GM21390 (cell line): ENCODE measurements at regions not wholly inside any gene's neighbourhood (a gene's known extent, or its start where the extent isn't known, plus 50 kb on each side); places are given as distances from the start of the nearest gene placed in this dataset.

Source experiments
- ATAC-seq: cut with Tn5 transposase; IDR thresholded peaks from one replicate; pipeline ENCODE4 v1.9.1; 2021; ENCODE audit not compliant: unreplicated experiment

DNA sequence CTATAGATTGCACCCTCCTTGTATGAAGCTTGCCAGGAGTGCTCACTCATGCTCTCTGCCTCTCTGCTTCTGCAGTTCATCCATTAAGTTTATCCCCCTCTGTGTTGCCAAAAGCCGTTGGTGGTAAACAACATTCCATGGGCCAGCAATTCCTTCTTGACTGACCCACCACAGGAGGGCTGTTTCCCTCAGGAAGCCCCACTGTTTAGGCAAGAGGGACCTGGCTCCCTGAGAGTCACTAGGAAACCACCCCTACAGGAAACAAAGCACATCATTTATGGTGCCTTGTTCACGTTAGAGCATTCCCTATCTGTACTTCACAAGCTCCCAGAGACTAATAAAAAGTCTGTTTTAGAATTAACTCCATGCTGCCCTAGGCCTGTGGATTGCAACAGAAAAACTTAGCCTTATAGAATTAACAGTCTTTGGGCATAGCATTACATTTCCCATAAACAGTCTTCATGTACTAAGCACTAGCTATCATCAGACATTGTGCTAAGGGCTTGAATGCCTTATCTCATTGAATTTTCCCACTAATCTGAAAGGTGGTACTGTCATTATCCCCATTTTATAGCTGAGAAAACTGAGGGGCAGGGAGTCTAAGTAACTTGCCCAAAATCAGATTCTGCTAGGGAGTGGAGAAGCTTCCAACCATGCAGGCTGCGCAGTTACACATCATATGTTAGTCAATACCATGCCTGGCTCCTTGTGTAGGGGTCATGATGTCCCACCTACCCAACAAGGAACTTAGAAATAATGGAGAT, 149.9 kb downstream of the SHQ1 start:
- ATAC-seq: no peak

DNA sequence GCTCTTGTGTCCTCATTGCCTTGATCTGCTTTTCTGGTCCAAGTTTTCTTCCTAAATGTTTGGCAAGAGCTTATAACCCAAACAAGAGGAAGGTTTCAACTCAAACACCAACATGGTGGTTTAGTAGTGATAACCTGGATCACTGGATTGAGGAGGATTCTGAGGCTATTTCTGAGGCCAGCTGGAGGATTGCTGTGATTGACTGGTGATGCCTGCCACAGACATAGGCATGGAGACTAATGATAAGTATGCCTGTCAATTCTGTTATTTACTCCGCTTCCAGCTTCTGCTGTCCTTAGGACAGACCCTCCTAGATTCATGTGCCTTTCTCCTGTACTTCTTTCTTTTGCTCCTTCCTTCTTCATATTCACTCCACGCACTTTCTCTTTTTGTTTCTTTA, 150.5 kb downstream of the SHQ1 start:
- ATAC-seq: no peak

DNA sequence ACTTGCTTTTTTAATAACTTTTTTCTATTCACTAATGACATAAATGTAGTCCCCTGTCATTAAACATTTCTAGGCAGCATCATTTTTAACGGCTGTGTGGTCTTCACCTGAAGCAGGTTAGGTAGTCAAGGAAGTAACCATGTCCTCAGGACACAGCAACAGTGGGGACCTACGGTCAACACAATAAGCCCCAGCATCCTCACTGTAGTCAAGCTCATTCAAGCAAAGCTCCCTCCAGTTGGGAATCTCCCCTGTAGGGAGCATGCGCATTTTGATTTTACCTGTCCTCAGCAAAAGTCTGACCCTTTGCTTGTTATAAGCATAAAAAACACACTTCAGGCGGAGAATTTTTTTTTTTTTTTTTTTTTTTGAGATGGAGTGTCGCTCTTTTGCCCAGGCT, 151.4 kb downstream of the SHQ1 start:
- no peak for ATAC-seq

DNA sequence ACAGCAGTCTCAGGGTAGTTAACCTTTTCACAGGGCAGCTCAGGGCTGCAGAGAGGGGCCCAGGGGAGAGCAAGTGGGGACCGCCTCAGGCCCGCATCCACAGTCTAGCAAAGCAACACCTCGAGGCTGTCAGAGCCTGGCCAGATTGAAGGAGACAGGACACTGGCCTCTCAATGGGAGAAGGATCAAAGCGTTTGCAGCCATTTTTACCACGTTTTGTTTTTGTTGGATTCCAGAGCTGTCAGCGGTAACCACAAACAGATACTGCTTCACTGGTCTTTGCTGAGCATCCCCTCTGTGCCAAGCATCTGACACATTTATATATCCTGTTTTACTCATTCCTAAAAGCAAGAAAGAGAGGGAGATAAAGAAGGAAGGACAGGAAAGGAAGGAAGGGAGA, 153.8 kb downstream of the SHQ1 start:
- no peak for ATAC-seq

DNA sequence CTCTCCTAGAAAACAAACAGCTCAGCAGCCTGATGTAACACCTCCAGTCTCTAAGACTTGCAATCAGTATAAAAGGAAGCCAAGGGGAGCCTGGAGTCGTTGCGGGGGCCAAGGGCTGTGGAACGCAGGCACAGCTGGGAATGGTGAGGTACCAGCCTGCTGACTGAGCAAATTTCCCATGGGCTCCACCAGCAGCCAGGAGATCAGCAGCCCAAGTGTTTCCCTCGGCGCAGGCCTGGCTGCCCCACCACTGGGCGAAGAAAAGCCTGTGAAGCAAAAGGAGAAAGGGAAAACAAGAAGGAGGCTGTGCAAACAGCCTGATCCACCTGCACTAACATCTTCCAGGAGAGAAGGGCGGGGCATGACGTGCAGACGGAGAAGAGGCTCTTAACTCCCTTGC, 155.3 kb downstream of the SHQ1 start:
- ATAC-seq: no peak

DNA sequence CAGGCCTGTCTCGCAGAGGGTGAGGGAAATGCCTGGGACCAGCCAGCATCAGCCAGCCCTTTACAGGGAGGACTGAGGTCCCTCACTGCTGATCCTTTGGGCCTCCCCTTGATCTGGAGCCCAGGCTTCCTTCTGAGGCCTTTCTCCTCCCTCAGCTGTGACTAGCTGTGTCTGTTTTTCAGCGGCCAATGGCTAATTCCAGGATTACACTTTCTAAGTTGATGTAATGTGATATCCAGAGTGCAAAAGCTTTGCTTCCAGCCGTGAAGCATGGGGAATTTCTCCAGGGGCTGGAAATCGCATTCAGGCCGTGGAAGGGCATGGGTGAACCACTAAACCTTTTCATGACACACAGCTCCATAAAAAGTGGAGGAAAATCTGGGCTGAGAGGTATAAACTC, 157.6 kb downstream of the SHQ1 start:
- no peak for ATAC-seq

DNA sequence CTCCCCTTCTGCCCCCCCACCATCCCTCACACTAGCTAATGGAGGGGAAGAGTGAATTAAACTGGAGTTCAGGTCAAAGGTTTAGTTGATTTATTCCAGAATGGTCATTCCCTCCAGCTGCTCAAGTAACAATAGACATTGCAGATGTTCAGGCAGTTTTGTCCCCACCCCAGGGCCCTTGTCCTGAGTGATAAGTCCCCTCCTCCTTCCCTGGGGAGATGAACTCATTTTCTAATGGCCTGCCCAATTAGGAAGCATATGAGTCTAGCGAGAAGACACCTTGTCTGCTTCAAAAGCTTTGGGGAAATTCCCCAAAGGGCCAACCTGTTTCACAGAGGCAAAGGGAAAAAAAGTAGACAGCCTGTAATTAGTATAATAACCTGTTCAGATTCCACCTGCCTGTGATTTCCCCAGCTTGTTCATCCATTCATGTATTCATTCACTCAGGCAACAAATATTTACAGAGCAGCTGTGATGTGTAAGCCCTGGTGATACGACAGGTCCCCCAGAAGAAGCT, 165.3 kb downstream of the SHQ1 start:
- no peak for ATAC-seq

DNA sequence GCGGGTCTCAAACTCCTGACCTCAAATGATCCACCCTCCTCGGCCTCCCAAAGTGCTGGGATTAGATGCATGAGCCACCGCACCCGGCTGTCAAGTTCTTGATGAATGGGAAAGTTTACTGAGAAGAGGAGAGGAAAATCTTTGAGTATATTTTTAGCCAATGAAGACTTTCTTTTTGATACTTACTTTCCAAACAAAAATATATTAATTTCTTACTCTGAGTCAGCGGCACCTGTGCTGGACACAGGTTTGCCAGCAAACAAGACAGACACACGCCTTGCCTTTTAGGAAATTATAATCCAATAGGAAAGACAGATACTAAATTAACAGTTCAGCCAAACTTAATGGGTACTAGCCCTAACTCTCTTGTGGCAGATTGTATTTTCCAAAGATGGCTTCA, 166.6 kb downstream of the SHQ1 start:
- no peak for ATAC-seq

DNA sequence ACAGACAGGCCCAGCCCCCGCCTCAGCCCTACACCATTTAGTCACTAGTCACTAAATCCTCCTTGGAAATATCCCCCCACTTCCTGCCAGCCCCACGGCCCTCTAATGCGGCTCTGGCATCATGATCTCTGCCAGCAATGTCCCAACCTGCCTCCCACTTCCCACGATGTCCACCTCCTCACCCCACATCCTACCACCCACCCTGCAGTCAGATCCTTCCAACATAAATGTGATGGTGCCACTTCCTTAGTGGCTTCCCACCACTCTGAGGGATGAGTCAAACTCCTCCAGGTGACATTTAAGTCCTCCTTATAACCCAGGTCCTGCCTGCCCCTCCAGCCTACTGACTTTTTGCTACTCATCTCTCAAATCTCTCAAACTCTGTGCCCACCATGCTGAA, 167.5 kb downstream of the SHQ1 start:
- no peak for ATAC-seq

DNA sequence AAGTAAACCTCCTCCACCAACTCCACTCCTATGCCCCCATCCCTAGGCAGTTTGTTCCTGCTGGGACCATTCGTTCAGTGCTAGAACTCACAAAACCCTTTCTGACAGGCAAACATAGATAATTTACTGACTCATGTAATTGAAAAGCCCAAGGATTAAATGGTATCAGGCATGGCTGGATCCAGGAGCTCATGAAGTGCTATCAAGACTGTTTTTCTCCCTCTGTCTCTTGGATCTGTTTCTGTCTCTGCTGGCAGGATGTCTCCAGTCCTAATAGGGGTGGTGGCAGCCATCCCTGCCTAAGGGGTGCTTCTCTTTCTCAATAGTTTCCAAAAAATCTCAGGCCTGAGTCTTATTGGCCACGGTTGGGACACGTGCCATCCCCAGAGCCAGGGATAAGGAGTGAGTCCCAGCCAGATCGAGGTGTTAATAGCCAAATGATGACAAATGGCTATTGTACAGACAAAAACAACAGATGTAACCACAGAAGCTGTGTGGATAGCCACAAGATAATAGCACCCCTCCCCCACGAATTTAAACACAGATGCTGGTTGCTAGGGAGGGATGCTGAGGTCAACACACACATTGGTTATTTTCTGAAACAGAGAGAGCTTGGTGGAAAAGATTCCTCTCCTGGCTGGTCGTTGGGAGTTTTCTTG, 168.6 kb downstream of the SHQ1 start:
- ATAC-seq: no peak

DNA sequence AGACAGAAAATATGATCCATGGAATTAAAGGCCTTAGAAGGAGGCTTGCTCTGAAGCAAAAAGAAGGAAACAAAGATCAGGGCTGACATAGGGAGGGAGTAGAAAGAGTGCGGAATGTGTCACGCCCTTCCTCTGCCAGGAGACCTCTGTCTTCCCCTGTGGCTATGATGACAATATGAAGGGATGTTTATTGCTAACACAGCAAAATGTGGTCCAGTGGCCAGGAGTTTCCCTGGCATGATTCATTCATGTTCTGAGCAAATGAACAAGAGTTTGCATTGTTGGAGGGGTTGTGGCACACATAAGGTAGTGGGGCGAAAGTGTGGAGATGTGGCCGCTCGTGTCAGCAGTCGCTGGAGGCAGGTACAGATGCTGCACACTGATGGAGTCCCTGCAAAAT, 169.4 kb downstream of the SHQ1 start:
- no peak for ATAC-seq

DNA sequence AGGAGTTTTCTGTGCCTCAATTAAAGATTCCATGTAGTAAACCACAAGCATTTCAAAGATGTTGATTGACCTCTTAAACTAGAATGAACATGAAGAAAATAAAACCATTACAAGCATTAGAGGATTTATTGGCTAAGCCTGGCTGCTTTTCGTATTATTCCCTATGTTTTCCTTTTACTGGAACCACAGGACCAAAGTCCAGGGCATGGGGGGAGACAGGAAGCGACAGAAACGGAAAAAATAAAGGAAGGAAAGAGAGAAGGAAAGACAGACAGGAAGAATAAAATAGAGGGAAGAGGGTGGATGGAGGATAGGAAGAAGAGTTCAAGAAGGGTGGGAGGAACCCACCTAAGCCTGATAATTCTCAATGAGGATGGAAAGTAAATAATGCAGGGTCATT, 169.9 kb downstream of the SHQ1 start:
- ATAC-seq: no peak

DNA sequence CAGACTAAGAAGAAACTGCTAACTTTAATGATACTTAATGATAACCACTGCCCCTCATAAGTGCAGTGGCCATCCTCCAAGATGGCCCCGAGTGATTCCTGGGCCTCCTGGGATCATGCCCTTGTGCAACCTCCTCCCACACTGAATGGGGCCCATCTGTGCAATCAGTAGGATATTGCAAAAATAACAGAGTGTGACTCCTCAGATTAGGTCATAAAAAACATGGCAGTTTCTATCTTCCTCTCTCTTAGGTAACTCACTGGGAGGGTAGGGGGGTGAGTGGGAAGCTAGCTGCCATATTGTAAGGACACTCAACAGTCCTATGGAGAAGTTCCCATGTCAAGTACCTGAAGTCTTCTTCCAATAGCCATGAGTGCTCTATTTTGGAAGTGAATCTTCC, 173.0 kb downstream of the SHQ1 start:
- ATAC-seq: no peak

DNA sequence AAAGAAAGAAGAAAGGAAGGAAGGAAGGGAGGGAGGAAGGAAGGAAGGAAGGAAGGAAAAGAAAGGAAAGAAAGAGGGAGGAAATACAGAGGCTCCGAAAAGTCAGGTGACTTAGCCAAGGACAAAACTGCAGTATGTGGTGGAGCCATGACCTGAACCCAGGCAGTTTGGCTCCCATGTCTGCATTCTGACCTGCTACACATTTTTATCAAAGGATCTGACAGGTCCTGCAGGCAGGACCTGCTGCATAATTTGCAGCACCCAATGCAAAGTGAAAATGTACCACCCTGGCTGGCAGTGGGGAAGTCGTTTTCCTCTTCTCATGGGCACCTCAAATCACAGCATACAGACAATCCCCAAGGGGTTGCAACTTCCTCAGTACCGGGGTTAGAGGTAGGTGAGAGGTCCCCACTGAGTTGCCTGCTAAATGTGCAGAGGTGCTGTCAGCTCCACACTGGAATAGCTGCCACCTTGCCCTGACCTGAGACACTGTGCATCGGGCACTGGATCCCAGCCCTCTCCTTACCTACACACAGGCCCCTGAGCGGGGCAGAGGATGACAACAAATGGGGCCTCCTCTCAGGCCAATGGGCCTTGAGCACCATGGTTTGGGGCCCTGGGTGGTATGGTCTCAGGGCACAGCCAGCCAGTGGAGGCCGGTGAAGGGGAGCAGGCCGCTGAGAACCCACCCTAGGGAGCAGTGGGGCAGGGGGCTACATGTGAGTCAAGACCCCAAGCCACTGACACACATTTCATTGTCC, 175.1 kb downstream of the SHQ1 start:
- no peak for ATAC-seq

DNA sequence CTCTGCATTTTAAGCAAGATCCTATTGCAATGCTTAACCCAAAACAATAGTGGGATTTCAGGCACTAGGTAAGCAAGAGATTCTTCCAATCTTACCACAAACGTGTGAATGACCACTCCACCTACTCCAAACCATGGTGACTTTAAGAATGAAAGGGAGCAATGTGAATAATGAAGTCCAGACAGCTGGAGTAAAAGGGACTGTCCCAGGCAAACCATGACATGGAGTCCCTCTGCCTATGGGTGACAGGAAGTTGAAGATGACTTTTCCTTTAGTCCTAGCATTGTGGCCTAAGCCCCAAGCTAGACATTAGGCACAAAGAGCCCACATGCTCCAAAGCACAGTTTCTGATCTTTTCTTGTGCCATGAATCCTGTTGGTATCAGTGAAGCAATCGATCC, 179.0 kb downstream of the SHQ1 start:
- ATAC-seq: no peak

DNA sequence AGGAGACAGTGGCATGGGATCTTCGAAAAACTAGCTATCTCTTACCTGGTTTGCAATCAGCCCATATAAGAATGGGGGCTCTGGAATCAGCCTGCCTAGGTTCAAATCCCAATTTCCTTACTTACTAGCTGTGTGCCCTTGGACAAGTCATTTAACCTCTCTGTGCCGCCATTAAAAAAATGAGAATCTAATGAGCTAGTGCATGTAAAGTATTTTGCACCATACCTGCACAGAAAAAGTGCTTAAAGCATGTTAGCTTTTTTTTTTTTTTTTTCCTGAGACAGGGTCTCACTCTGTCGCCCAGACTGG, 181.8 kb downstream of the SHQ1 start:
- no peak for ATAC-seq

DNA sequence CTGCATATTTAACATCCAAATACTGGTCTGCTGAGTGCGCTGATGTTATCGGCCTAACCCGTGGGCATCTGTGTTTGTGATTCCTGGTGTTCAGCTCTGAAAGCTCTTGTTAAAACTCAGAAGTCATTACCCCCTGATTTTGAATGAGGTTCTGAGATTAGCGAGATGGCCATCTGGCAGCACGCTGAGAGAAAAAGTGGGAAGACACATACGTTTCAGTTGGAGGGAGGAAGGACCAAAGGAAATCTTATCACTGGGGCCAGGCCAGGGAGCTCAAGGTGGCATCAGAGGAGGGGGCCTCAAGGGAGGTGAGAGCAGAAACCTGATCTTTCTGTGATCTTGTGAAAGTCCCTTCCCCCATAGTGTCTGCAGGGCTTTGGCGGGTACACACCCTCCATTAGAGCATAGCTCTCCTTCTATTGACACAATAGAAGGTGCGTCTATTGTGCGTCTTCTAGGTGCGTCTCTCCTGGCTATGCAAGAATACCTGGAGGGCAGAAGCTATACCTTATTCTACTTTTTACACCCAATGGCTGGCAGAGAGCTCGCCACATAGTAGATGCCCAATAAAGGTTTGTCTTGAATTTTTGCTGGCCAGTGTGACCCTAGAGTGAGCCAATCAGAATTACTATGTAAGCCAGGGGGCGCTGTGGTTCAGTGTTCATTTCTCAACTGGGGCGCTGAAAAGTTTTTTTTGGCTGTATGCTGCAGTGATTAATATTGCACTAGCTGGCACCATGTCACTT, 182.4 kb downstream of the SHQ1 start:
- no peak for ATAC-seq

DNA sequence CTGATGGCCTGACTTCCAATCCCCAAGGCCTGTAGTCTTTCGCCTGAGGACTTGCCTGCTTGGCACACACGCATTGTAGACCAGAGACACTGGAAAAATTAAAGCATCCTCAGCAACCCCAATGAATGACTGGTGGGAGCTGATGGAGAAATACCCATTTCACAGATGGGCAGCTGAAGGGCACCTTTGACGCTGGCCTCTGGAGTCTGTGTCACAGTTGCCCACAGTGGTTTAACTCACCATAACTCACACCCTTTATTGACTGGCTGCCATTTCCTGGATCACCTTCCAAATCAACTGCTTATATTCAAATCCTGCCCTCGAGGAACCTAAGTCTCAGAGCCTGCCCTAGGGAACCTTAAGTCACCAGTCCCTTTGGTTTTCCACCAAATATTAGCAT, 183.1 kb downstream of the SHQ1 start:
- ATAC-seq: no peak

DNA sequence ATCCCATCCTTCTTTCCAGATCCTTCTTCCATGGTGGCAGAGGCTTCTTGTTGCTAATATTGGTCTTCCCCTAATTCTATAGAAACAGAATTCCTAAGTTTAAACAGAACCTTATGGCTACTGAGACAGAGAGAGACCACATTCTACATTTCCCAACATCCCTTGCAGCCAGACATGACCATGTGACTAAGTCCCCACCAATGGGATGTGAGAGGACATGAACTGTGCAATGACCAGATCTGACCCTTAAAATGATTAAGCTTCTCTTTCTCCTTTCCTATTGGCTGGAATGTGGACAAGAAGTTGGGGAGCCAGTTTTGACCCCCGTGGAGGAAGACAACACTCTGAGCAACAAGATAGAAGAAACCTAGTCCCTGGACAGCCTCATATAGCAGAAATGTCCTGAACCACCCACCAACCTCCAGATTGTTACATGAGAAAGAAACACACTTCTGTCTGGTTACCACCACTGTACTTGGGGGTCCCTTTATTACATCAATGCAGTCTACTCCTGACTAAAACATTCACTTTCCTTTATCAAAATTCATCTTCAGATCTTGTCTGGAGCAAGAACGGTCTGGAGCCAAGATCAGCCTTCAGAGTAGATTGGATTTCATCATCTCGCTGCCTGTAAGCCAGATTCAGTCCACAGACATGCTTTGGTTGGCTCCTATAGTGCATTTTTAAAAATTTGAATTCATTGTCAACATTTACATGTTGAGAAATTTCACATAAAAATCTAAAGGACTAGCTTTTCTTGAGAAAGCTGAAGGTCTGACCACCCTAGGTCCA, 183.9 kb downstream of the SHQ1 start:
- no peak for ATAC-seq

DNA sequence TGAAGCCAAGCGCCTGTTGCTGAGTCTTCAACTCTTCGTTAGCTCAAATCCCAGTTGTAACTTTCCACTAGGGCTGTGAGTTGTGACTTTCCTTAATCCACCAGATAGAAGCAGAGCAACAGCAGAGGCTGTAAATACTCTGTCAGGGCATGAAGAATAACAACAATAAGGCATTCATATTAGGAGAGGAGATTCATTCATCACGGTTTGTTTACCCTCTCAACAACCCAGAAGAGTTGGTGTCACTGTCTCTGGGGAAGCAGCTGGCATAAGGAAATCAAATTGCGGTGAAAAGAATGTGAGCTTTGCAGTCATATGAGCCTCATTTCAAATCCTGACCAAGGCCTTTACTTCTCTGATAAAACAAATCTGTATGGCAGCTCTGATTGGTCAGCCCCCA, 184.8 kb downstream of the SHQ1 start:
- ATAC-seq: no peak

DNA sequence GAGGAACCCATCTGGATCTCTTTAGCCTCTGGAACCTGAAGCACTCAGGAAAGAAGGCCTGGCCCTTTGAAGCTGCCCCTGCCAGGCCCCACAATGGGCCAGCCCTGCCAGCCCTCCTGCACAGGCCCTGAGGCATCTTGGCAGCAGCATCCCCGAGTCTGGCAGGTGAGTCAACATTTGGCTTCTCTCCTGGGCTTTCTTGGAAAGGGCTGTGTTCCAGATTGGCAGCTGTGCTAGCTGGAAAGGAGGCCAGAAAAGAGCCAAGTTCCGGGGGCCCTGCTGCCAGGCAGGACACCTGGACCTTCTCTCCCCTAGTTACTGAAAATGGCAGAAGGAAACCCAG, 187.2 kb downstream of the SHQ1 start:
- no peak for ATAC-seq
